GM18511 (cell line): ENCODE measurements at regions not wholly inside any gene's neighbourhood (a gene's known extent, or its start where the extent isn't known, plus 50 kb on each side); places are given as distances from the start of the nearest gene placed in this dataset.
"Not testable (repeated sequence)": the region's sequence is repeated elsewhere in the genome, so short reads cannot be mapped to it uniquely, and the experiment has no call there.

Experiments used
- ATAC-seq: cut with Tn5 transposase; IDR thresholded peaks from one replicate; pipeline ENCODE4 v1.9.1; 2021; ENCODE audit warnings: mild to moderate bottlenecking, moderate library complexity; ENCODE audit not compliant: unreplicated experiment

- no peak for ATAC-seq
These were observed 179.6 kb downstream of the TBC1D2B start for GRCh38 chr15:77897896-77898406.

GRCh38 chr15:77897113-77897895 lies 180.2 kb downstream of the TBC1D2B start:
- ATAC-seq = not testable (repeated sequence)

GRCh38 chr15:77896147-77897112 lies 181.1 kb downstream of the TBC1D2B start:
- ATAC-seq = not testable (repeated sequence)

DNA sequence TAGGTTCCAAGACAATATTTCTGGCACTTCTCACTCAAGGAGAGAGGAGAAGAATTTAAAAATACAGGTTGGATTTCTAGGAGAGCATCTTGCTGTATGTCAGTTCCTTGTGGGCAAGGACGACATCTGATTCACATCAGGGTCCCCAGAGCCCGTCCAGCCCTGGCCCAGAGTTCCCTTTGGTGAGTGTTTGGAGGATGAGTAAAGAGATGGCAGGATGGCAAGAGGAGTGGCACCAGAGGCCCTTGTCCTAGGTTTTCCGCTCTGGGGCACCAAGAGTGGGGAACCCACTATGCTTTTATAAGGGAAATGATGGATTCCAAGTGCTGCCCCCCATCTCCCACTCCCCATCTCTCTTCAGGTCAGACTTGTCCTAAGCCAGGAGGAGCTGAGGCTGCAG lies 181.8 kb downstream of the TBC1D2B start:
- ATAC-seq = no peak

DNA sequence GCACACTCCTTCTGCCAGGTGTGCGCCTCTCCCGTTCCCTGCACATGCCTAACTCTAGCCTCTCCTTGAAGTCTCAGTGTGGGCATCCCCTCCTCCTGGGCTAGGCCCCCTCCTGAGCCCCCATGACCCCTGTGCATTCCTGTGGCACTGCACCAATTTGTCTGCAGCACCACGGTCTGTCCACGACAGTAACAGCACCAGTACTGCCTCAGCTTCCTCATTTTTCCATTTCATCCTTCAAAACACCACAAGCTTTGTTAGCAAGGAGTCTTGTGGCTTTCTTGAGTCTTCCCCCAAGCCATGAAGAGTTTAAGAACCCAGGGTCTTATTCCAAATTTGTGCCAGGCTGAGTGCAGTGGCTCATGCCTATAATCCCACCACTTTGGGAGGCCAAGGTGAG lies 182.4 kb downstream of the TBC1D2B start:
- ATAC-seq = not testable (repeated sequence)

GRCh38 chr15:77893671-77894640 lies 183.6 kb downstream of the TBC1D2B start:
- not testable (repeated sequence) for ATAC-seq

DNA sequence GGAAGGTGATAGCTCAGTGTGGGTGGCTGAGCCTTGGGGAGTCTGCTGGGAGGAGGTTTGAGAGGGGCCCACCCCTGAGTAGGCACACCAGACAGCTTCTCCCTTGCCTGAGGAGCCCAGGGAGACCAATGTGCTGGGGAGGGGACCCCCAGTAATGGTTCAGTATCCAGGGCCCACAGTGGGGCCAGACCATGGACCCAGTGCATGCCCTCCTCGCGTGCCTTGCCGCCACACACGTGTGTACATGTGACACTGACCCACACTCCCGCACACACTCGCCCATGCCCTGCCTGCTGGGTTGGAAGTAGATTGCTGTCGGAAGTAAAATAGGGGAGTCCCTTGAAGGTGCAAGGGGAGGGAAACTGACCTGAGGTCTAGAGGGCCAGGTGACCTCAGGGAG lies 184.3 kb downstream of the TBC1D2B start:
- ATAC-seq = not testable (repeated sequence)

- no peak for ATAC-seq
These were observed 185.2 kb downstream of the TBC1D2B start for GRCh38 chr15:77892335-77892734.

DNA sequence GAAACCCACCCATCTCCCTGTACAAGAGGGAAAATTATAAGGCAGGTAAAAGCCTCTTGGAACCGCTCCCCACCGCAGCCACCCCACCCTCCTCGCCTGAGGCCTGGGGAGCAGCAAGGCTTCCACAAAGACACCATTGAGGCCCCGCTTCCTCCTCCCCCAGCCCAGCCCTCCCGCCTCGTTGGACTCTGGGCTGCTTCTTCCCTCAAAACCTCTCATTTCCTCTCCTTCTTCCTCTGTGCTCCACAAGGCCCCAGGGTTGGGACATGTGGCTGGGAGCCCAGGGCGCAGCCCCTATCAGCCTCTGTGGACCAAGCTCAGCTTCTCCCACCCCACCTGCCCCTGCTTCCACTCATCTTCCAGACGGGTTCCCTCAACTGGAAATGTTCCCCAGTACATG lies 185.6 kb downstream of the TBC1D2B start:
- ATAC-seq = not testable (repeated sequence)

DNA sequence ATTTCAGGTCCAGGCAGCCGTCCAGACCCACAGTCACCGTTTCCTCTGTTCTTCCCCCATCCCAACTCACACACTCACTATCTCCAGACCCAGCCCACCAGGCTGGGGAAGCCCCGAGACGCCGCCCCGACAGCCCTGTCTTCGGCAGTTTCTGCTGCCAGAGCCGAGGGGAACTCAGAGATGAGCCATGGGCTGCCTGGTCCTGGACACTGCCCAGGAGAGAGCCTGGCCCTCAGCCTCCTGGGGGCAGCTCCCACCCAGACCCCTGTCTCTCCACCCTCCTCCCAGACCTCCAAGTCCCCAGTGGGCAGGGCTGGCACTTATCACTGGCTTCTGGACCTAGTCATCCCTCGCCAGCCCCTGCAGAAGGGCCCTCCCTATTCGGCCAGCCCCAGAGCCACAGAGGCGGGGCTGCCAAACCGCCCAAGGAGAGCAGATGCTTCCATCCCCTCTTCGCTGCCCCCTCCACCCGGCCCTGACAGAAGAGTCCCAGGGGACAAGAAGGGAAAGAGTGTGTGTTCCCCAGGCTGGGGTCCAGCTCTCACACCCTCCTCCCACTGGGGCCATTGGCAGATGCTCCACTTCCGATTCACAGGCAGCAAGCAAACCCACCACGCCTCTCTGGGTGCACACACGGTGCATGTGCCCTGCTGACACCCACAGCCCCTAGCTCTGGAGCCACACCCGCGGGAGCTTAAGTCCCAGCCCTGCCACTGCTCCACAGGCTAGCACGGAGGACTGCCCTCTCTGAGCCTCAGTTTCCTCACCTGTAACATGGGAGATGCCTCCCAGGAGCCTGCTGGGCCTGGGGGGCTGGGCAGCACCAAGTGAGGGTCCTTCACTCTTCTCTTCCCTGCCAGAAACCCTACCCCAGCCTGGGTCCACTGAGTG lies 186.4 kb downstream of the TBC1D2B start:
- ATAC-seq = peak; percentile 74

- not testable (repeated sequence) for ATAC-seq
These were observed 187.4 kb downstream of the TBC1D2B start for GRCh38 chr15:77889828-77890725.

- ATAC-seq = no peak
These were observed 188.3 kb downstream of the TBC1D2B start for GRCh38 chr15:77889009-77889806.

DNA sequence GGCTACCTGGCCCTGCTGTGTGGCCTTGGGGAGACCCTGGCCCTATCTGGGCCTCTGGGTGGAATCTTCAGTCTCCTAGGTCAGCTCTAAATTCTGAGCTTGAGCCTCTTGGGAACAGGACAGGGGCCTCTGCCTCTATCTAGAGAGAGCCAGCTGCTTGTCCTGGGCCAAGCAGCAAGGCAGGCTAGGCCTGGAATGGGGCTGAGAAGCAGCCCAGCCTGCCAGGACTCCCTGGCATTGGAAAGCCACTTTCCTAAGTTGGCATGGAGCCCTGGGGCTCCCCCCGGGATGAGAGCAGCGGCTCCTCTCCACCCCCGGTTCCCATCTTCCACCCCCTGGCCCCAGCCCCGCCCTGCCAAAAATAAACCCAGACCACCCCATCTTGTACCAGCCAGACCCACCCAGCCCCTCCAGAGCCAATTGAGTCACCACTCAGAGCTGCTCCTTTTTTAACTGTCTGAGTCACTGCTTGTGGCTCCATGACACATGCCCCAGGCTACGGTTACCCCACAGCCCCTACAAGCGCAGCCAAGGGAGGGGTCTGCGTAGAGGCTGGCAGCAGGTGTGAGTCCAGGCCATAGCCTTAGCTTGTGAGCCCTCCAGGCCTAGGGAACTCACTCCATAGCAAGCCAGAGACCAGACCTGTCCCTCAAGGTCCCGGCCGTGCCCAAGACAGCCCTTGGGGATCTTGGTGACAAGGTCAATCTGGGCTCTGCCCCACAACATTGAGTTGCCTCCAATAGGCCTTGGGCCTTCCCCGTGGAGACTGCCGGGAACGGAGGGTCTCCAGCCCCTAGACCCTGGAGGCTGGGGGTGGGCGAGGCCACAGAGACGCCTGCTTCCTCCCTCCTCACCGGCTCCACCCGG lies 189.7 kb downstream of the TBC1D2B start:
- ATAC-seq = not testable (repeated sequence)

DNA sequence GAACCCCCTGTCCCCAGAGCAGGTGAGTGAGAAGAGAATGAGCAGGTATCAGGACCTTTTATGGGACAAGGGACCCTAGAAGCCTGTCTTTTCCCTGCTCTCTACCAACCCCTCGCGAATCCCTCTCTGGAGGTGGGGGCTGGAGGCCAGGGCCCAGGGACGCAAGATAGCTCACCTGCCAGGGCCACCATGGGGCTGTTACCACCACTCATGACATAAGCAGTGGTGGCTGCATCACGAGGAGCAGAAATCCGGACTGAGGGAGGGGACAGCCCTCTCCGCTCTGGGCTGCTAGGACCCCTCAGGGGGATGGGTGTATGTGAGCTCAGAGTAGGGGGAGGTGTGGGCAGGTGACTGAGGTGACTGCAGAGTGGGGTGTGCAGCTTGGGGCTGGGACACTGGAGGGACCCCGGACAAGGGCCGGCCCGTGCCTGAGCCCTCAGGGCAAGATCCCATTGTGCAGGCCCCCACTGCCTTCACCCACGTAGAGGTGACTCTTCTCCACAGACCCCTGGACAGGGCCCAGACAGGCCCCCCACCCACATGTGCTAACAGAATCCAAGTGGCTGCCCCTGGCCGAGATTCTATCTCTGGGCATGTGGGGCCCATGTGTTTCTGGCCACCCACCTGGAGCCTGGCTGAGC lies 190.6 kb downstream of the TBC1D2B start:
- no peak for ATAC-seq

GRCh38 chr15:77885877-77886500 lies 191.5 kb downstream of the TBC1D2B start:
- not testable (repeated sequence) for ATAC-seq

GRCh38 chr15:77883012-77883411 lies 194.5 kb downstream of the TBC1D2B start:
- not testable (repeated sequence) for ATAC-seq
